SK-N-SH (cell line): ENCODE measurements at regions not wholly inside any gene's neighbourhood (a gene's known extent, or its start where the extent isn't known, plus 50 kb on each side); places are given as distances from the start of the nearest gene placed in this dataset.

ENCODE experiments used
- EZH2phosphoT487 ChIP-seq: fragments of 200-600 bp; sonication (generic); IDR thresholded peaks from 2 replicates; pipeline ENCODE4 v1.6.1; 2017; ENCODE audit warnings: low read depth, mixed run types, mild to moderate bottlenecking, antibody characterized with exemption, moderate library complexity, borderline replicate concordance
- FOSL2 ChIP-seq: IDR thresholded peaks from 2 replicates; pipeline ENCODE4 v1.4.0; 2012; ENCODE audit warnings: low read depth, mild to moderate bottlenecking, moderate library complexity, borderline replicate concordance
- JUND ChIP-seq: IDR thresholded peaks from 2 replicates; pipeline ENCODE4 v1.4.0; 2012
- POLR2AphosphoS5 ChIP-seq: IDR thresholded peaks from 2 replicates; pipeline ENCODE4 v1.6.1; 2012; ENCODE audit warnings: low read depth, low read length
- RAD21 ChIP-seq: IDR thresholded peaks from 2 replicates; pipeline ENCODE4 v1.6.1; 2012; ENCODE audit warnings: mild to moderate bottlenecking, low read length
- RFX5 ChIP-seq: IDR thresholded peaks from 2 replicates; pipeline ENCODE4 v1.6.1; 2012; ENCODE audit warnings: mild to moderate bottlenecking, improper control_type of control experiment, low read length
- TAF1 ChIP-seq: IDR thresholded peaks from 2 replicates; pipeline ENCODE4 v1.6.1; 2012; ENCODE audit warnings: low read depth, mild to moderate bottlenecking, low read length, moderate library complexity, borderline replicate concordance
- USF2 ChIP-seq: fragments of 150-350 bp; IDR thresholded peaks from 2 replicates; pipeline ENCODE4 v1.6.1; 2017; ENCODE audit warnings: antibody characterized with exemption, low read length, low read depth, borderline replicate concordance
- TF ChIP-seq, protein P1 (sequence below): fragments of 200-600 bp; sonication (generic); IDR thresholded peaks from 2 replicates; pipeline ENCODE4 v1.6.1; 2017; ENCODE audit warnings: antibody characterized with exemption, mild to moderate bottlenecking, moderate library complexity

- TF ChIP-seq, protein P1, sequence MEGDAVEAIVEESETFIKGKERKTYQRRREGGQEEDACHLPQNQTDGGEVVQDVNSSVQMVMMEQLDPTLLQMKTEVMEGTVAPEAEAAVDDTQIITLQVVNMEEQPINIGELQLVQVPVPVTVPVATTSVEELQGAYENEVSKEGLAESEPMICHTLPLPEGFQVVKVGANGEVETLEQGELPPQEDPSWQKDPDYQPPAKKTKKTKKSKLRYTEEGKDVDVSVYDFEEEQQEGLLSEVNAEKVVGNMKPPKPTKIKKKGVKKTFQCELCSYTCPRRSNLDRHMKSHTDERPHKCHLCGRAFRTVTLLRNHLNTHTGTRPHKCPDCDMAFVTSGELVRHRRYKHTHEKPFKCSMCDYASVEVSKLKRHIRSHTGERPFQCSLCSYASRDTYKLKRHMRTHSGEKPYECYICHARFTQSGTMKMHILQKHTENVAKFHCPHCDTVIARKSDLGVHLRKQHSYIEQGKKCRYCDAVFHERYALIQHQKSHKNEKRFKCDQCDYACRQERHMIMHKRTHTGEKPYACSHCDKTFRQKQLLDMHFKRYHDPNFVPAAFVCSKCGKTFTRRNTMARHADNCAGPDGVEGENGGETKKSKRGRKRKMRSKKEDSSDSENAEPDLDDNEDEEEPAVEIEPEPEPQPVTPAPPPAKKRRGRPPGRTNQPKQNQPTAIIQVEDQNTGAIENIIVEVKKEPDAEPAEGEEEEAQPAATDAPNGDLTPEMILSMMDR, result no peak
- no peak for TF ChIP-seq RAD21
- TF ChIP-seq TAF1, result no peak
- no peak for TF ChIP-seq POLR2AphosphoS5
- TF ChIP-seq FOSL2, result no peak
- no peak for TF ChIP-seq EZH2phosphoT487
- TF ChIP-seq USF2, result no peak
- TF ChIP-seq JUND, result no peak
- no peak for TF ChIP-seq RFX5
Observed at GRCh38 chr2:58655152-58655551, 414.0 kb upstream of the FANCL start.
